ENCODE measurements at regions not wholly inside any gene's neighbourhood (a gene's known extent, or its start where the extent isn't known, plus 50 kb on each side); places are given as distances from the start of the nearest gene placed in this dataset.

GRCh38 chr12:62162214-62162613, 98.0 kb upstream of the USP15 start:
- DNase-seq (ENCODE audit: low spot score) (no peak), ATAC-seq (no peak)
- Mint-ChIP-seq H3K27me3 (ENCODE audit: low read depth) (no peaks in the 10 kb centered on the region), H3K4me1 (no peaks in the 10 kb centered on the region), H3K9me3 (no peaks in the 10 kb centered on the region), H3K27ac (no peak overlapping the region), H3K4me3 (no peak overlapping the region), H3K36me3 (no peaks in the 10 kb centered on the region)
- TF ChIP-seq CTCF (IDR thresholded peaks at IDR 0.05) = no peak
- TF ChIP-seq MYBL2 (CRISPR knock-in tag; IDR thresholded peaks at IDR 0.05) = no peak
- TF ChIP-seq ATF6 (CRISPR knock-in tag; IDR thresholded peaks at IDR 0.05) = no peak
- no peak for TF ChIP-seq TCF7 (CRISPR knock-in tag; IDR thresholded peaks at IDR 0.05; ENCODE audit: low read depth)
- TF ChIP-seq NFE2L1 (CRISPR knock-in tag; IDR thresholded peaks at IDR 0.05) = no peak
- TF ChIP-seq PRDM15 (CRISPR knock-in tag; IDR thresholded peaks at IDR 0.05) = no peak
- no peak for TF ChIP-seq ZNF396 (CRISPR knock-in tag; IDR thresholded peaks at IDR 0.05; ENCODE audit: borderline replicate concordance)
- no peak for TF ChIP-seq CREB1 (CRISPR knock-in tag; IDR thresholded peaks at IDR 0.05)
- no peak for TF ChIP-seq ERG (CRISPR knock-in tag; IDR thresholded peaks at IDR 0.05)
- TF ChIP-seq GABPB1 (CRISPR knock-in tag; IDR thresholded peaks at IDR 0.05) = no peak
- no peak for TF ChIP-seq CREM (CRISPR knock-in tag; IDR thresholded peaks at IDR 0.05)
- no peak for TF ChIP-seq ETV6 (CRISPR knock-in tag; IDR thresholded peaks at IDR 0.05)
- no peak for TF ChIP-seq TEAD4 (CRISPR knock-in tag; IDR thresholded peaks at IDR 0.05)
- TF ChIP-seq JUN (CRISPR knock-in tag; IDR thresholded peaks at IDR 0.05) = no peak
- ChIA-PET POLR2A (no interaction called here), CTCF (no interaction called here)

- CTCF ChIA-PET = no interaction called here
- ATAC-seq (no peak), DNase-seq (ENCODE audit: low spot score) (no peak)
- POLR2A ChIA-PET = no interaction called here
- H3K9me3 Mint-ChIP-seq = no peaks in the 10 kb centered on the region
- no peaks in the 10 kb centered on the region for H3K27me3 Mint-ChIP-seq (ENCODE audit: low read depth)
- H3K36me3 Mint-ChIP-seq = no peaks in the 10 kb centered on the region
- no peak overlapping the region for H3K4me3 Mint-ChIP-seq
- H3K4me1 Mint-ChIP-seq = no peaks in the 10 kb centered on the region
- H3K27ac Mint-ChIP-seq = no peak overlapping the region
- TF ChIP-seq AR (CRISPR knock-in tag; IDR thresholded peaks at IDR 0.05) = no peak
- TF ChIP-seq RORB (CRISPR knock-in tag; IDR thresholded peaks at IDR 0.05) = no peak
- no peak for TF ChIP-seq FOXJ3 (CRISPR knock-in tag; IDR thresholded peaks at IDR 0.05; ENCODE audit: borderline replicate concordance)
- no peak for TF ChIP-seq ATF2 (CRISPR knock-in tag; IDR thresholded peaks at IDR 0.05; ENCODE audit: borderline replicate concordance, low read depth)
- no peak for TF ChIP-seq NR2C2 (CRISPR knock-in tag; IDR thresholded peaks at IDR 0.05)
- no peak for TF ChIP-seq ZNF416 (CRISPR knock-in tag; IDR thresholded peaks at IDR 0.05)
- no peak for TF ChIP-seq GRHL2 (CRISPR knock-in tag; IDR thresholded peaks at IDR 0.05; ENCODE audit: insufficient replicate concordance, severe bottlenecking)
- TF ChIP-seq ZNF425 (CRISPR knock-in tag; conservative IDR thresholded peaks at IDR 0.05) = no peak
- TF ChIP-seq TP53 (CRISPR knock-in tag; IDR thresholded peaks at IDR 0.05) = no peak
Measured at GRCh38 chr12:62163368-62163767, 96.8 kb upstream of the USP15 start.
